HCT116 (cell line): ENCODE measurements at regions not wholly inside any gene's neighbourhood (a gene's known extent, or its start where the extent isn't known, plus 50 kb on each side); places are given as distances from the start of the nearest gene placed in this dataset.

Experiments used
- ATAC-seq: fragments of 200-7000 bp; cut with Tn5 transposase; 2 replicates; pipeline ENCODE4 v1.9.1; 2020; ENCODE audit warnings: mild to moderate bottlenecking, moderate library complexity
- BruUV-seq: library from RNA; stranded (reverse); fragments of 400-500 nt; replicated peaks from 2 replicates; lab custom pipeline; 2021; lab: Mats Ljungman, UMichigan
- CTCF ChIA-PET: fragments of 300-600 bp; sonication (Branson Sonifier 250); formaldehyde crosslinking; loops from one replicate; lab custom pipeline; 2021; ENCODE audit warnings: antibody characterized with exemption; lab: Charles Lee
- POLR2A ChIA-PET: fragments of 300-600, 350-600 bp; sonication (Branson Sonifier 250); formaldehyde crosslinking; loops from one replicate; lab custom pipeline; 2021; ENCODE audit warnings: antibody characterized with exemption; lab: Charles Lee
- RAD21 ChIA-PET, 2 experiments: fragments of 300-600 bp; sonication (Branson Sonifier 250); formaldehyde crosslinking; loops; one replicate each; lab custom pipeline; 2023; ENCODE audit warnings: low total read pairs in 2 of 2; ENCODE audit not compliant: uncharacterized antibody in 2 of 2, unreplicated experiment in 2 of 2, low non-redundant PET in 1 of 2; lab: Charles Lee
- DNase-seq: peaks from one replicate; pipeline ENCODE4 v3.0.0-alpha.2; 2010; ENCODE audit warnings: low read depth, low spot score
- H2AFZ ChIP-seq: fragments of 200-600 bp; shearing (Covaris generic), sonication (generic); 2 replicates; pipeline ENCODE4 v1.6.1; 2017; ENCODE audit warnings: low read depth, mixed run types, mixed read lengths, antibody characterized with exemption, low read length; ENCODE audit not compliant: poor library complexity, severe bottlenecking
- H3K27ac ChIP-seq: 2 replicates; pipeline ENCODE4 v1.5.1; 2012; ENCODE audit warnings: low read depth, low read length
- H3K27me3 ChIP-seq: fragments of 200-600 bp; sonication (generic); 2 replicates; pipeline ENCODE4 v1.6.1; 2016; ENCODE audit warnings: mixed run types, low read length, mixed read lengths; ENCODE audit not compliant: insufficient read depth
- H3K36me3 ChIP-seq, 2 experiments: fragments of 200-500 bp in 1 of 2; fragments of 200-600 bp in 1 of 2; sonication (Bioruptor generic) in 1 of 2; sonication (generic) in 1 of 2; 2 replicates each; pipeline versions ENCODE4 v1.5.1 to v1.6.1; 2014 to 2016; ENCODE audit warnings: low read length in 2 of 2, inconsistent platforms in 1 of 2, mixed read lengths in 1 of 2, mixed run types in 1 of 2; ENCODE audit not compliant: insufficient read depth in 2 of 2, control insufficient read depth in 1 of 2
- H3K4me1 ChIP-seq, 2 experiments: fragments of 200-600 bp in 1 of 2; sonication (generic) in 1 of 2; 2 replicates each; pipeline versions ENCODE4 v1.5.1 to v1.6.1; 2012 to 2017; ENCODE audit warnings: low read length in 2 of 2, inconsistent platforms in 1 of 2, mild to moderate bottlenecking in 1 of 2, mixed read lengths in 1 of 2, mixed run types in 1 of 2, moderate library complexity in 1 of 2; ENCODE audit not compliant: insufficient read depth in 2 of 2, control insufficient read depth in 1 of 2
- H3K4me2 ChIP-seq: fragments of 200-600 bp; sonication (generic); 2 replicates; pipeline ENCODE4 v1.6.1; 2017; ENCODE audit warnings: mixed run types, low read length, mixed read lengths
- H3K4me3 ChIP-seq, 2 experiments: fragments of 200-600 bp in 1 of 2; sonication (generic) in 1 of 2; replicated peaks in 1 of 2; 2 replicates each; pipeline ENCODE4 v1.5.1; 2011 to 2016; ENCODE audit warnings: low read length in 2 of 2, control low read depth in 1 of 2, low read depth in 1 of 2, mild to moderate bottlenecking in 1 of 2, mixed read lengths in 1 of 2, mixed run types in 1 of 2
- H3K79me2 ChIP-seq: fragments of 200-600 bp; sonication (generic); 2 replicates; pipeline ENCODE4 v1.6.1; 2017; ENCODE audit warnings: mild to moderate bottlenecking, mixed run types, low read length, moderate library complexity, mixed read lengths; ENCODE audit not compliant: insufficient read depth
- H3K9ac ChIP-seq: fragments of 200-600 bp; sonication (generic); 2 replicates; pipeline ENCODE4 v1.6.1; 2016; ENCODE audit warnings: low read length, mixed read lengths
- H3K9me2 ChIP-seq: fragments of 200-600 bp; sonication (generic), shearing (Covaris generic); 2 replicates; pipeline ENCODE4 v1.6.1; 2017; ENCODE audit warnings: mixed run types, mild to moderate bottlenecking, moderate library complexity; ENCODE audit not compliant: insufficient read depth
- H3K9me3 ChIP-seq, 2 experiments: fragments of 200-500 bp in 1 of 2; fragments of 200-600 bp in 1 of 2; sonication (Bioruptor generic) in 1 of 2; sonication (generic) in 1 of 2; 2 replicates each; pipeline ENCODE4 v1.6.1; 2014 to 2017; ENCODE audit warnings: low read length in 2 of 2, mixed read lengths in 2 of 2, inconsistent platforms in 1 of 2, low read depth in 1 of 2, mild to moderate bottlenecking in 1 of 2, mixed run types in 1 of 2, moderate library complexity in 1 of 2; ENCODE audit not compliant: control insufficient read depth in 1 of 2, insufficient read depth in 1 of 2
- H4K20me1 ChIP-seq: fragments of 200-600 bp; sonication (generic), shearing (Covaris generic); 2 replicates; pipeline ENCODE4 v1.6.1; 2017; ENCODE audit warnings: mixed run types, mild to moderate bottlenecking, moderate library complexity; ENCODE audit not compliant: insufficient read depth
- CBX3 ChIP-seq: IDR thresholded peaks from 2 replicates; pipeline ENCODE4 v1.6.1; 2012; ENCODE audit warnings: low read depth
- EGR1 ChIP-seq: IDR thresholded peaks from 2 replicates; pipeline ENCODE4 v1.6.1; 2012; ENCODE audit warnings: low read depth
- ELF1 ChIP-seq: IDR thresholded peaks from 2 replicates; pipeline ENCODE4 v1.6.1; 2012; ENCODE audit warnings: low read depth, borderline replicate concordance
- EZH2 ChIP-seq: fragments of 200-600 bp; sonication (generic); IDR thresholded peaks from 2 replicates; pipeline ENCODE4 v1.6.1; 2017; ENCODE audit warnings: antibody characterized with exemption, mixed run types
- EZH2phosphoT487 ChIP-seq: fragments of 200-600 bp; IDR thresholded peaks from 2 replicates; pipeline ENCODE4 v1.6.1; 2018; ENCODE audit warnings: antibody characterized with exemption, borderline replicate concordance
- MAX ChIP-seq: IDR thresholded peaks from 2 replicates; pipeline ENCODE4 v1.6.1; 2012
- POLR2A ChIP-seq: IDR thresholded peaks from 2 replicates; pipeline ENCODE4 v1.7.0; 2011; ENCODE audit warnings: borderline replicate concordance; ENCODE audit not compliant: insufficient read depth, insufficient read length; ENCODE audit errors: extremely low read depth
- POLR2AphosphoS5 ChIP-seq: IDR thresholded peaks from 2 replicates; pipeline ENCODE4 v1.6.1; 2011; ENCODE audit warnings: mild to moderate bottlenecking, low read depth, low read length, moderate library complexity
- RAD21 ChIP-seq: IDR thresholded peaks from 2 replicates; pipeline ENCODE4 v1.6.1; 2012; ENCODE audit warnings: low read depth, mild to moderate bottlenecking
- SIN3A ChIP-seq: IDR thresholded peaks from 2 replicates; pipeline ENCODE4 v1.6.1; 2012; ENCODE audit warnings: low read depth
- SP1 ChIP-seq: IDR thresholded peaks from 2 replicates; pipeline ENCODE4 v1.6.1; 2012; ENCODE audit warnings: low read depth
- SRF ChIP-seq: IDR thresholded peaks from 2 replicates; pipeline ENCODE4 v1.6.1; 2012; ENCODE audit warnings: low read depth
- TCF7L2 ChIP-seq: IDR thresholded peaks from 2 replicates; pipeline ENCODE4 v1.7.0; 2011; ENCODE audit warnings: borderline replicate concordance, inconsistent platforms; ENCODE audit not compliant: insufficient read depth, insufficient read length; ENCODE audit errors: extremely low read depth
- YY1 ChIP-seq: IDR thresholded peaks from 2 replicates; pipeline ENCODE4 v1.6.1; 2011; ENCODE audit warnings: low read length, low read depth, moderate library complexity, mild to moderate bottlenecking; ENCODE audit not compliant: insufficient replicate concordance; ENCODE audit errors: extremely low read depth
- ZFX ChIP-seq: fragments of 450-650 bp; IDR thresholded peaks from 2 replicates; pipeline ENCODE4 v1.6.1; 2017
- intact Hi-C: fragments of 100-400 bp; cut with micrococcal nuclease; formaldehyde crosslinking; loops from 2 replicates; pipeline ENCODE4 v1.10.0; 2022
- TF ChIP-seq, protein P1 (sequence below): IDR thresholded peaks from 2 replicates; pipeline ENCODE4 v1.6.1; 2011; ENCODE audit warnings: mild to moderate bottlenecking, low read length, moderate library complexity; ENCODE audit not compliant: insufficient replicate concordance; ENCODE audit errors: extremely low read depth
- TF ChIP-seq, protein P2 (sequence below): IDR thresholded peaks from 2 replicates; pipeline ENCODE4 v1.6.1; 2012; ENCODE audit warnings: low read depth
- TF ChIP-seq, protein P3 (sequence below), 3 experiments: fragments of 200-600 bp in 1 of 3; sonication (generic) in 1 of 3; IDR thresholded peaks in 2 of 3; conservative IDR thresholded peaks in 1 of 3; 2 replicates each; pipeline ENCODE4 v1.5.1; 2012 to 2017; ENCODE audit warnings: low read depth in 2 of 3, low read length in 2 of 3, antibody characterized with exemption in 1 of 3, borderline replicate concordance in 1 of 3, control low read depth in 1 of 3, mild to moderate bottlenecking in 1 of 3, mixed read lengths in 1 of 3, mixed run types in 1 of 3, moderate library complexity in 1 of 3; ENCODE audit not compliant: insufficient read depth in 1 of 3
- TF ChIP-seq, protein P4 (sequence below): IDR thresholded peaks from 2 replicates; pipeline ENCODE4 v1.6.1; 2012

- no peak for DNase-seq
- intact Hi-C loops, result no loop called here
- Histone ChIP-seq H3K27ac (no peak overlapping the region), H3K27me3 (no peaks in the 10 kb centered on the region), H2AFZ (no peak overlapping the region), H3K9me3 (peaks cover 6 to 26% of the 10 kb centered on the region in 2 experiments; a peak in 2 of 4 replicates), H3K36me3 (no peaks in the 10 kb centered on the region), H3K4me1 (no peaks in the 10 kb centered on the region), H3K79me2 (no peaks in the 10 kb centered on the region), H3K9me2 (no peaks in the 10 kb centered on the region), H3K9ac (no peak overlapping the region), H4K20me1 (no peaks in the 10 kb centered on the region), H3K4me2 (no peak overlapping the region), H3K4me3 (no peak overlapping the region)
- RAD21 ChIA-PET, result no interaction called here
- ATAC-seq, result no peak
- no TSS peak for BruUV-seq
- POLR2A ChIA-PET, result no interaction called here
- CTCF ChIA-PET, result no interaction called here
- TF ChIP-seq SRF (no peak), MAX (no peak), EGR1 (no peak), EZH2 (no peak), EZH2phosphoT487 (no peak), ELF1 (no peak), SP1 (no peak), CBX3 (no peak), YY1 (no peak), POLR2AphosphoS5 (no peak), ZFX (no peak), POLR2A (no peak), TCF7L2 (no peak), SIN3A (no peak), RAD21 (no peak)
- TF ChIP-seq, protein P1, sequence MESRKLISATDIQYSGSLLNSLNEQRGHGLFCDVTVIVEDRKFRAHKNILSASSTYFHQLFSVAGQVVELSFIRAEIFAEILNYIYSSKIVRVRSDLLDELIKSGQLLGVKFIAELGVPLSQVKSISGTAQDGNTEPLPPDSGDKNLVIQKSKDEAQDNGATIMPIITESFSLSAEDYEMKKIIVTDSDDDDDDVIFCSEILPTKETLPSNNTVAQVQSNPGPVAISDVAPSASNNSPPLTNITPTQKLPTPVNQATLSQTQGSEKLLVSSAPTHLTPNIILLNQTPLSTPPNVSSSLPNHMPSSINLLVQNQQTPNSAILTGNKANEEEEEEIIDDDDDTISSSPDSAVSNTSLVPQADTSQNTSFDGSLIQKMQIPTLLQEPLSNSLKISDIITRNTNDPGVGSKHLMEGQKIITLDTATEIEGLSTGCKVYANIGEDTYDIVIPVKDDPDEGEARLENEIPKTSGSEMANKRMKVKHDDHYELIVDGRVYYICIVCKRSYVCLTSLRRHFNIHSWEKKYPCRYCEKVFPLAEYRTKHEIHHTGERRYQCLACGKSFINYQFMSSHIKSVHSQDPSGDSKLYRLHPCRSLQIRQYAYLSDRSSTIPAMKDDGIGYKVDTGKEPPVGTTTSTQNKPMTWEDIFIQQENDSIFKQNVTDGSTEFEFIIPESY, result no peak
- TF ChIP-seq, protein P2, sequence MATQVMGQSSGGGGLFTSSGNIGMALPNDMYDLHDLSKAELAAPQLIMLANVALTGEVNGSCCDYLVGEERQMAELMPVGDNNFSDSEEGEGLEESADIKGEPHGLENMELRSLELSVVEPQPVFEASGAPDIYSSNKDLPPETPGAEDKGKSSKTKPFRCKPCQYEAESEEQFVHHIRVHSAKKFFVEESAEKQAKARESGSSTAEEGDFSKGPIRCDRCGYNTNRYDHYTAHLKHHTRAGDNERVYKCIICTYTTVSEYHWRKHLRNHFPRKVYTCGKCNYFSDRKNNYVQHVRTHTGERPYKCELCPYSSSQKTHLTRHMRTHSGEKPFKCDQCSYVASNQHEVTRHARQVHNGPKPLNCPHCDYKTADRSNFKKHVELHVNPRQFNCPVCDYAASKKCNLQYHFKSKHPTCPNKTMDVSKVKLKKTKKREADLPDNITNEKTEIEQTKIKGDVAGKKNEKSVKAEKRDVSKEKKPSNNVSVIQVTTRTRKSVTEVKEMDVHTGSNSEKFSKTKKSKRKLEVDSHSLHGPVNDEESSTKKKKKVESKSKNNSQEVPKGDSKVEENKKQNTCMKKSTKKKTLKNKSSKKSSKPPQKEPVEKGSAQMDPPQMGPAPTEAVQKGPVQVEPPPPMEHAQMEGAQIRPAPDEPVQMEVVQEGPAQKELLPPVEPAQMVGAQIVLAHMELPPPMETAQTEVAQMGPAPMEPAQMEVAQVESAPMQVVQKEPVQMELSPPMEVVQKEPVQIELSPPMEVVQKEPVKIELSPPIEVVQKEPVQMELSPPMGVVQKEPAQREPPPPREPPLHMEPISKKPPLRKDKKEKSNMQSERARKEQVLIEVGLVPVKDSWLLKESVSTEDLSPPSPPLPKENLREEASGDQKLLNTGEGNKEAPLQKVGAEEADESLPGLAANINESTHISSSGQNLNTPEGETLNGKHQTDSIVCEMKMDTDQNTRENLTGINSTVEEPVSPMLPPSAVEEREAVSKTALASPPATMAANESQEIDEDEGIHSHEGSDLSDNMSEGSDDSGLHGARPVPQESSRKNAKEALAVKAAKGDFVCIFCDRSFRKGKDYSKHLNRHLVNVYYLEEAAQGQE, result no peak
- TF ChIP-seq, protein P3, sequence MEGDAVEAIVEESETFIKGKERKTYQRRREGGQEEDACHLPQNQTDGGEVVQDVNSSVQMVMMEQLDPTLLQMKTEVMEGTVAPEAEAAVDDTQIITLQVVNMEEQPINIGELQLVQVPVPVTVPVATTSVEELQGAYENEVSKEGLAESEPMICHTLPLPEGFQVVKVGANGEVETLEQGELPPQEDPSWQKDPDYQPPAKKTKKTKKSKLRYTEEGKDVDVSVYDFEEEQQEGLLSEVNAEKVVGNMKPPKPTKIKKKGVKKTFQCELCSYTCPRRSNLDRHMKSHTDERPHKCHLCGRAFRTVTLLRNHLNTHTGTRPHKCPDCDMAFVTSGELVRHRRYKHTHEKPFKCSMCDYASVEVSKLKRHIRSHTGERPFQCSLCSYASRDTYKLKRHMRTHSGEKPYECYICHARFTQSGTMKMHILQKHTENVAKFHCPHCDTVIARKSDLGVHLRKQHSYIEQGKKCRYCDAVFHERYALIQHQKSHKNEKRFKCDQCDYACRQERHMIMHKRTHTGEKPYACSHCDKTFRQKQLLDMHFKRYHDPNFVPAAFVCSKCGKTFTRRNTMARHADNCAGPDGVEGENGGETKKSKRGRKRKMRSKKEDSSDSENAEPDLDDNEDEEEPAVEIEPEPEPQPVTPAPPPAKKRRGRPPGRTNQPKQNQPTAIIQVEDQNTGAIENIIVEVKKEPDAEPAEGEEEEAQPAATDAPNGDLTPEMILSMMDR (IDR thresholded peaks at IDR 0.05 in 2 of 3, conservative IDR thresholded peaks at IDR 0.05 in 1 of 3; ENCODE audit: borderline replicate concordance in 1 of 3, insufficient read depth in 1 of 3, low read depth in 2 of 3, low read length in 2 of 3), result no peak
- TF ChIP-seq, protein P4, sequence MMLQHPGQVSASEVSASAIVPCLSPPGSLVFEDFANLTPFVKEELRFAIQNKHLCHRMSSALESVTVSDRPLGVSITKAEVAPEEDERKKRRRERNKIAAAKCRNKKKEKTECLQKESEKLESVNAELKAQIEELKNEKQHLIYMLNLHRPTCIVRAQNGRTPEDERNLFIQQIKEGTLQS, result no peak
These were observed 140.9 kb downstream of the GALC start for GRCh38 chr14:87852107-87852506.
